ENCODE measurements at regions not wholly inside any gene's neighbourhood (a gene's known extent, or its start where the extent isn't known, plus 50 kb on each side); places are given as distances from the start of the nearest gene placed in this dataset.

DNA sequence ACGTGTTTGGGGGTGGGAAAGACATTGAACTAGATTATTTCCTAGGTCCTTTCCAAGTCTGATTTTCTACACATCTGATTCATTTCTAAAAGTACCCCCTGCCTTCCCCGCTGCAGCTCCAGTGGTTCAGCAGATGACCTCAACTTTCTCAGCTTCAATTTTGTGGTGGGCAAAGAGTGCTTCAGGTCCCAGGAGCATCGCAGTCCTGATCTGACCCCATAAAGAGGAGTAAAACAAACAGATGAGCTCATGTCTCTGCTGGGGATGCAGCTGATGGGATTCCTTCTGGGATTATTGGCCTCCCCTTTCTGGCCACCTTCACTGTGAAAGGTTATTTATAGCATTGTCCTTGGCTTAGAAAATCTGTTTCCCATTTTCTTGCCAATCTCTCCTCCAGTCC, 337.0 kb upstream of the PLXNA2 start:
- TF ChIP-seq SIN3A (IDR thresholded peaks at IDR 0.05; ENCODE audit: borderline replicate concordance, insufficient read depth, low read length): no peak
- TF ChIP-seq TAF1 (IDR thresholded peaks at IDR 0.05; ENCODE audit: borderline replicate concordance, insufficient read depth, low read length): no peak

Data from PFSK-1 (cell line).